ENCODE measurements at regions not wholly inside any gene's neighbourhood (a gene's known extent, or its start where the extent isn't known, plus 50 kb on each side); places are given as distances from the start of the nearest gene placed in this dataset.

DNA sequence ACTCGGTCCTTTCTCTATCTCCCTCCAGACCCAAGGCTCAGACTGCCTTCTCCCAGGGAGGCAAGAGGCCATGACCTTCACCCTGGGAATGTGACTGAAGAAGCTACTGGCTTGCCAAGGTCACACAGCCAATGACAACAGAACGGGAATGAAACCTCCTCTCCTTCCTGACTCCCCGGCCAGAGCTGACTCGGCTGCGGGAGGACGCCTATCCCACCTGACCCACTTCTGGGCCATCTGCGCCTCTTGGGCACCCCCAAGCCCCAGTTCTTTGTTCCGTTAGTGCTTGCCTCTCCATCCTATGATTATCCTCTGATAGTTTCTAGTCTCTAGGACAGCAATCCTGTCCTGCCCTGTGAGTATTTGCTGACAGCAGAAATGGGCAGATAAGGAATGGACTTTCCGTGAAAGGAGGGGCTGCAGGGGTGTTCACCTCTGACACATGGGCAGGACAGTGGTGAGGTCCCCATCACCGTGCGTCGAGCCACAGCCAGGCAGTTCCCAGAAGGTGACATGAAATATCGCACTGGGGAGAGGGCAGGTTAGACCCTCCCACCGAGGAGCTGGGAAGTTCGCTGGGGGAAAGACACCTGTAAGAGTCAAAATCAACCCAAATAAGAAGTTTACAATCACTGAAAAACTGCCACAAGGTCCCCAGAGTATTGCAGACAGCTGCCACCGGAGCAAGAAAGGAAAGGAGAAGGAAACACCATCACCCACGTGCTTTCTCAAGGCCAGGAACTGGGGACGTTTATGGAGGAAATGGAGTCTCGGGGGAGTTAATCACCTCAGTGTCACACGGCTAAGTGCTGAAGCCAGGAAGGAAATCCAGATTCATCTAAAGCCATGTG is 63.0 kb downstream of the INSIG1 start:
- no peak for DNase-seq

GRCh38 chr7:155361346-155361680 is 63.6 kb downstream of the INSIG1 start:
- no peak for DNase-seq

GRCh38 chr7:155361947-155362346 is 64.3 kb downstream of the INSIG1 start:
- DNase-seq: no peak

GRCh38 chr7:155362380-155363145 is 64.9 kb downstream of the INSIG1 start:
- no peak for DNase-seq

DNA sequence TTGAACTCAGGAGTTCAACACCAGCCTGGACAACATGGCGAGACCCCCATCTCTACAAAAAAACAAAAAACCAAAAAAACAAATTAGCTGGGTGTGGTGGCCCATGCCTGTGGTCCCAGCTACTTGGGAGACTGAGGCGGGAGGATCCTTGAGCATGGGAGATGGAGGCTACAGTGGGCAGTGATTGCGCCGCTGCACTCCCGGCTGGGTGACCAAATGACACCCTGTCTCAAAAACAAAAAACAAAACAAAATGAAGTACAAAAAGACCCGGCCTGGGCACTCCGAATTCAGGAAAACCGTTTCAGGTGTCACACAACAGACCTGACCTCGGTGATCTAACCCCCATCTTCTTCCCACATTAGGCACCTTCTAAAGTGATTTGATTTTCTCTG is 65.5 kb downstream of the INSIG1 start:
- no peak for DNase-seq

DNA sequence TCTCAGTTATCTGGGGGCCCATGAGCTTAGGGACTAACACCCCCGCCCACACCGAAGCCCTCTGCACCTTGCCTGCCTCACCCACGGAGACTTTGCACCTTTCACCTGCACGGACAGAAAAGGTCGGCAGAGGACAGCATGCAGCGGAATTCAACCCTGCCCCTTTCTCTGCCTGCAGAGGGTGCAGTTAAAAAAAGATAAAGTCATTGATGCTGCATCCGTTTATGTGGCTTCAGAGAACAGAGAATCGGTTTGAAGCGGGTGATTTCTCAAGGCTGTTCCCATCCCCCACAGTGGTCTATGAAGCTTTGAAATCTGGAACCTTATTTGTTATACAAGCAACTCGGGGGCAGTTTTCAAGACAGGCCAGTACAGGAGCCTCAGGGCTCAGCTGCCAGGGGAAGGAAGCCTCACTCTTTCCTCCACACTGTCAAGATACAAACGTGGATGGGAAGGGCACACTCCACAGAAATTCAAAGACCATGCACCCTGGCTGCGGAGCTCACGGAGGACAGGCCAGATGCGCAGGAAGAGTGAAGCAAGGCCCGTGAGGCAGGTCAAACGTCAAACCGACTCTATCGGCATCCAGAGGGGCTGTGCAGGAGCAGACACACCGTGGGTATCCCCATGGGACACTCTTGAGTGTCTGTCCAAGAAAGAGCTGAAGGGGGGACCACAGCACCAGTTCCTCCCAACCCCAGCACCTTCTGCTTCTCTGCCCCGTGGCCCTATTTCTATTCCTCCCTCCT is 66.3 kb downstream of the INSIG1 start:
- no peak for DNase-seq

GRCh38 chr7:155365146-155365874 is 67.6 kb downstream of the INSIG1 start:
- DNase-seq: no peak

GRCh38 chr7:155368894-155369600 is 71.4 kb downstream of the INSIG1 start:
- DNase-seq: no peak

GRCh38 chr7:155369766-155370165 is 72.1 kb downstream of the INSIG1 start:
- no peak for DNase-seq

- no peak for DNase-seq
Observed at GRCh38 chr7:155371331-155371883, 73.7 kb downstream of the INSIG1 start.

GRCh38 chr7:155371884-155372781 is 74.5 kb downstream of the INSIG1 start:
- DNase-seq: no peak

GRCh38 chr7:155372782-155373358 is 75.2 kb downstream of the INSIG1 start:
- DNase-seq: no peak

GRCh38 chr7:155373359-155374273 is 75.9 kb downstream of the INSIG1 start:
- no peak for DNase-seq

DNA sequence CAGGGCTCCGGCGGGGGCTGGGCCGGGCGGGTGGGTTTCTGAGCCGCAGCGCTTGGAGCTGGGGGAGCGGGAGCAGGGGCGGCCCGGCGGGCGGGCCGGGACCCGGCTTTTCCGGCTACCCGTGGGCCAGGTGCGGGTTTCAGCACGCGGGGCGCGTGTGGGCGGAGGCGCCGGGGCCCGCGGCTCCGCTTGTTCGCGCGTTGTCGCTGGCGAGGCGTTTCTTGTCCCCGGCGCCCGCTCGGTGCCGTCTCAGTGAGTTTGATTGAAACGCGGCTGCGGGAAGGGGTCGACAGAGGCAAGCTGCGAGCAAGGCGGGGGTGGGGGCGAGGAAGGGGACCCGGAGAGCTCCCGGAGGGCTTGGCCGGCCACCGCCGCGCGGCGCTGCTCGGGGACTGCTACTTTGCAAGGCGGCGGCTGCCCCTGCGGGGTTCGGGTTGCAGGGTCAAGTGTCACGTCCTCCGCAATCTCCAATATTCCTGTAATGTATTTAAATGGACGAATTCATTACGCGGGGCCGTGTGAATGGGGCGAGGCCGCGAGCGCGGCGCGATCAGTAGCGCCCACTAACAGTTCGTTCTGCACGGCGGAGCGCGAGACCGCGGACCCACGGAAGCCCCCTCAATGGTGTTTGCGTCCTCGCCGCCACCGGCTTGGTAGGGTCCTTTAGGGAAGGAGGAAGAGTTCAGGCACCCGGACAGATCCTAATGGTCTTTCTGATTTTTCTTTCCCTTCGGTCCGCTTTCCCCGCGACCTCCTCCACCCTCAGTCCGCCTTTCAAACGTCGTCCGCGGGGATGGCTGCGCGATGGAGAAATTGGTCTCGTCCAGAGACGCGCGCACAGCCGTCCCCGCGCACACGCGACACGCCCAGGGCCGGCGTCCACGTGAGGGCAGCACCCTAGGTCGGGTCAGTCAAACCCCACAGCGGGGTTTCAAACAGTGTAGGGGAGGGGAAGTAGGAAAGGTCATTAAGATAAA is 76.9 kb downstream of the INSIG1 start:
- DNase-seq: no peak

DNA sequence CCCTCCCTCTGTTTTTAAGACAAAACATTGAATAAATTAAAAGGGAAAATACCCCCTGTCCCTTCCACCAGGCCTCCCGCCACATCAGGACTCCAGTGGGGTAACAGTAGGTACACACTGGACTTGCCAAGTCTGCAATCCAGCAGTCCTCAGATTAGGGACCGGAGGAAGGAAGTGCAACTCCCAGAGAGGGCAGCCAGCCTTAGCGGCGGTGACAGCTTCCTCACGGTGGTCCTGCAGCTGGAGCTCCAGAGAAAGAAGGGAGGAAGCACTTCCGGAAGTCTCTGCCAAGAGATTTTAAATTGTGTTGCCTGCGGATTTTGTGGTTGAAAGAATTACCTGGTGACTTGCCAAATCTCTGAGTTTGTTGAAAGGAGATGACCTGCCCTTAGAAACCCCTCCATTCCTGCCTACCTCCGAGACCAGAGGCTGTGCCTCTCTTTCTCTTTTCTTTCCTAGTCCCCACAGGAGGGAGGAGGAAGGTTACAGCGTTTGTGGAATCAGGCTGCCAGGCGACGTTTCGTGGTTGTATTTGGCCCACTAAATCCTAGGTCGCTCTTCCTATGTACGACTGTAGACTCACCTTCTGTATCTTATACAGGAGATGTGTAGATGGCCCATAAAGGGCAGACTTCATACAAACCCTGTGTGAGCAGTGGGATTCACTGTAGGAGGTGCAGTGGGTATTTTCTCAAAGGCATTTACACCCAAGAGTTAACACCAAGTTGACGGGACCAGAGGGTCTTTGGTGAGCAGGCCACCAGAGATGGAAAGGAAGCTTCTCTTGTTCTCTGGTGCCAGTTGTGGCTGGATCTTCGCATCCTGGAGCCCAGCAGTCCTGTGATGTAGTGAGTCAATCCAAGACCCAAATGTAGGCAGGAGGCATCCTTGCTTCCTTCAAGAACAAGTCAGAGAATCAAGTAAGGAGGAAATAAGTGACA is 77.9 kb downstream of the INSIG1 start:
- DNase-seq: no peak
